D721Med (cell line): ENCODE measurements at regions not wholly inside any gene's neighbourhood (a gene's known extent, or its start where the extent isn't known, plus 50 kb on each side); places are given as distances from the start of the nearest gene placed in this dataset.

Experiments used
- DNase-seq: peaks from one replicate; pipeline ENCODE4 v3.0.0; 2011; ENCODE audit warnings: low spot score; ENCODE audit not compliant: insufficient read length
- FAIRE-seq: peaks from 2 replicates; lab custom pipeline; 2011; peaks lifted over from hg19 to GRCh38; lab: Jason Lieb, UNC
- TF ChIP-seq, protein P1 (sequence below): IDR thresholded peaks from 2 replicates; pipeline ENCODE4 v1.5.1; 2012; ENCODE audit warnings: mild to moderate bottlenecking, control low read depth; ENCODE audit not compliant: insufficient read depth; ENCODE audit errors: missing control alignments

DNA sequence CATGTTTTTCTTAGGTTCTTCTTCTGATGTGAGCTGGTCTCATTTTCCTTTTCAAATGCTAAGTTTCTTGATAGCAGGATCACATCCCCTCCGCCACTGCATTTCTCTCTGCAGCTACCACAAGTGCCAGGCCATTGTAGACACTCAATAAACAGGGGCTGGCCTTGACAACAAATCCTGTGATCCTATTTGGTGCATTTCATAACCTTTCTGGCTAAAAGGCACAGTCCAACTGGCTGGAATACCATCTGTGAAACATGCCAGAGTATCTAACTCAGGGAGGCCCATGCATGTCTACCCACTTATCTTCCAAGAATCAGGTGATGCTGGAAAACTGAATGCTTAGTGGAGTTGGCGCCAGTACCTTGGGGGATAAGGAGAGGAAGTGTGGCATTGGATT, 85.2 kb upstream of the NR2F2 start:
- no peak for FAIRE-seq
- no peak for DNase-seq
- TF ChIP-seq, protein P1, sequence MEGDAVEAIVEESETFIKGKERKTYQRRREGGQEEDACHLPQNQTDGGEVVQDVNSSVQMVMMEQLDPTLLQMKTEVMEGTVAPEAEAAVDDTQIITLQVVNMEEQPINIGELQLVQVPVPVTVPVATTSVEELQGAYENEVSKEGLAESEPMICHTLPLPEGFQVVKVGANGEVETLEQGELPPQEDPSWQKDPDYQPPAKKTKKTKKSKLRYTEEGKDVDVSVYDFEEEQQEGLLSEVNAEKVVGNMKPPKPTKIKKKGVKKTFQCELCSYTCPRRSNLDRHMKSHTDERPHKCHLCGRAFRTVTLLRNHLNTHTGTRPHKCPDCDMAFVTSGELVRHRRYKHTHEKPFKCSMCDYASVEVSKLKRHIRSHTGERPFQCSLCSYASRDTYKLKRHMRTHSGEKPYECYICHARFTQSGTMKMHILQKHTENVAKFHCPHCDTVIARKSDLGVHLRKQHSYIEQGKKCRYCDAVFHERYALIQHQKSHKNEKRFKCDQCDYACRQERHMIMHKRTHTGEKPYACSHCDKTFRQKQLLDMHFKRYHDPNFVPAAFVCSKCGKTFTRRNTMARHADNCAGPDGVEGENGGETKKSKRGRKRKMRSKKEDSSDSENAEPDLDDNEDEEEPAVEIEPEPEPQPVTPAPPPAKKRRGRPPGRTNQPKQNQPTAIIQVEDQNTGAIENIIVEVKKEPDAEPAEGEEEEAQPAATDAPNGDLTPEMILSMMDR: no peak

DNA sequence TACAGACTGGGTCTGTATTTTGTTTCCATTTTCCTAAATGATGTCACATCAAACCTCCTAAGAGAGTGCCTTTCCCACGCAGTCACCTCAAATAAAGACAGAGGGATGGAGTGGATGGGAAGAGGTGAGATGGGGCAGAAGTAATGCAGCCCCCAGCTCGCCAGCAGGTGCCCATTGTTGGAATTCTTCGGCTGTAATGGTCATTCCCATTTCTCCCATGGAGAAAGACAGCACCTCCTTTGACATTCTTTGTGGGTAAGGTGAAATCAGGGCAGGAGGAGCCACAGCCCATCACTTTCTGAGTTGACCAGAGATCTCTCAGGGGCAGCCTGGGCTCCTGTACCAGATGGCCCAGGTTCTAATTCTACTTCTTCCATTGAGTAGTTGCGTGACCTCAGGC, 84.4 kb upstream of the NR2F2 start:
- FAIRE-seq: no peak
- TF ChIP-seq, protein P1: no peak
- DNase-seq: no peak

DNA sequence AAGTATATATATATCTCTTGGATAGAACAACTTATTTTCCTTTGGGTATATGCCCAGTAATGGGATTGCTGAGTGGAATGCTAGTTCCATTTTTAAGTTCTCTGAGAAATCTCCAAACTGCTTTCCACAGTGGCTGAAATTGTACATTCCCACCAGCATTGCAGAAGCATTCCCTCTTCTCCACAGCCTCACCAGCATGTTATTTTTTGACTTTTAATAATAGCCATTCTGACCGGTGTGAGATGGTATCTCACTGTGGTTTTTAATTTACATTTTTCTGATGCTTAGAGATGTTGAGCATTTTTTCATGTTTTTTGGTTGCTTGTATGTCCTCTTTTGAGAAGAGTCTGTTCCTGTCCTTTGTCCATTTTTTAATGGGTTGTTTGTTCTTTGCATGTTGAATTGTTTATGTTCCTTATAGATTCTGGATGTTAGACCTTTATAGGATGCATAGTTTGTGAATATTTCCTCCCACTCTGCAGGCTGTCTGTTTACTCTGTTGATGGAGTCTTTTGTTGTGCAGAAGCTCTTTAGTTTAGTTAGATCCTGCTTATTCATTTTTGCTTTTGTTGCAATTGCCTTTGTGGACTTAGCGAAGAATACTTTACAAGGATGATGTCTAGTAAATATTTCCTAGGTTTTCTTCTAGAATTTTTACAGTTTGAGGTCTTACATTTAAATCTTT, 82.7 kb upstream of the NR2F2 start:
- no peak for FAIRE-seq
- TF ChIP-seq, protein P1: no peak

DNA sequence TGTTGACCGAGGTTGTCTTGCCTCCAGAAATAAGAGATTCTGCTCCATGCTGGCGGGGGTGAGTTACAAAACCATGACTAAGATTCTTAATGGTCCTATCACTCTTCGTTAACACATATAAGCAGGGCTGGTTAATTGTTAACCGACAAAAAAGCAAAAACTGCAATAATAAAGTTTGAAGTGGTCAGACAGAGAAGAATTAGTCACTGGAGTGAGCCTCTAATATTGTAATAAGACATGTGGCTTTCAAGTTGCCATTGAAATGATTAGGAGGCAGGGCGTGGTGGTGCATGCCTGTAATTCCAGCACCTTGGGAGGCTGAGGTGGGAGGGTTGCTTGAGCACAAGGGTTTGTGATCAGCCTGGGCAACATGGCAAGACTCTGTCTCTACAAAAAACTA, 78.4 kb upstream of the NR2F2 start:
- FAIRE-seq (no peak), DNase-seq (no peak)
- TF ChIP-seq, protein P1: no peak

More for the DNA sequence above, 82.7 kb upstream of the NR2F2 start:
- no peak for DNase-seq

DNA sequence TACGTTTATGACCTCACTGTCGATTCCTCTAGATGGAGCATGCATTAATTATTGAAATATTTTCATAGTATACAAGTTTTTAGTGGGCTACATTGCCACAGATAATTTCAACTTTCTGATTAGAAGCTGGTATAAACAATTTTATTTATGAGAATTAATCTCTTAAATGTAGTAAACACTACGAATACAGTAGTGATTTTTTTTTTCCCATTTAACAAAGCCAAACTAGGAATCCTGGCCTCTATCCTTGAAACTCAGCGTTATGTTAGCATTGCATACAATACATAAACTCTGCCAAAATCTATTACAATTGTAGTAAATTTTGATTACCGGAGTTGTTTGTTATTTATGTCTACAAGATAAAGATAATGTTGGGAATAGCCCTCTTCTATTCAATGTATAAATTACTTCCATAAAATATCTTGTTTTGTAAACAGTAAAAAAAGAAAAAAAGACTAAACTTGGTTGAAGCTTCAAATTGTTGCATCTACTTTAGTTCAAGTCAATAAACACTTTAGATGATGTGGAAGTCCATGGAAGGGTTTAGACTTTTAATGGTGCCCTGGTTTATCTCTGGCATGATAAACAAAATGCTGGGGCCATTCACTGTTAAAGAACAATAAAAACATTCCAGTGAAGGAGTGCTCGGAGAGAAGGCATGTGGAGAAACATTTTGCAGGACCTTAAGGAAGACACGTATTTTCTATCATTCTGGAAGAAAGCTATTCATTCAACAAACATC, 77.3 kb upstream of the NR2F2 start:
- DNase-seq: no peak
- TF ChIP-seq, protein P1: no peak
- no peak for FAIRE-seq

DNA sequence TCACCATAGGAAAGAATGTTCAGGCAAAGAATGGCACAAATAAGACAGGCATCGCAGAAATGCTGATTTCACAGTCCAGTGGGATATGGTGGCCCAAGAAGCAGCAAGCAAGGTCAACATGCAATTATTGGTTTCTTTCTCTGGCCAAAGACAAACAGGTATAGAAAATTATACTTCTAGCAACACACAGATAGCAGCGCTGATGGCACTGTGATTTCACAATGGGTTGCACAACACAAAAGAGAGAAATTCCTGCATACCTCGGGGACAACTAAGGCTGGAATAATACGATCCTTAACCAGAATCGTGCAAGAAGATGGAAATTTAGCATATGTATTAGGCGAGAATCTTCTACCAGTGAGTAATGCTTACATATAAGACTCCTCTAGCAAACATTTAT, 76.3 kb upstream of the NR2F2 start:
- TF ChIP-seq, protein P1: no peak
- FAIRE-seq: no peak
- no peak for DNase-seq

DNA sequence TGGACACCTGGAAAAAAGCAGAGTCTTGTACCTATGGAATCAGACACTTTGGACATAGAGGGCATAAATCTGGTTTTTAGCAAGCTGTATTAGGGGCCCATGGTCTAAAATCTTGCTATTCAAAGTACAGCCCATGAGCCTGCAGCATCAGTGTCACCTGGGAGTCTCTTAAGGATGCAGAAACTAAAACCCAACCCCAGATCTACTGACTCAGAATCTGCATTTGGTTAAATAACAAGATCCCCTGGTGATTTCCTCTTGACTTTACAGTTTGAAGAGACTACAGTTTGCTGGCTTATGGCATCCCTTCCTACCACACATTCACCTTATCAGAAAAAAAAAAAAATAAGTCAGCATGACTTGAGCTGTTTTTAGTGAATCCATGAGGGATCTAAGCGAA, 74.9 kb upstream of the NR2F2 start:
- FAIRE-seq: no peak
- DNase-seq: no peak
- TF ChIP-seq, protein P1: no peak
